ENCODE measurements at regions not wholly inside any gene's neighbourhood (a gene's known extent, or its start where the extent isn't known, plus 50 kb on each side); places are given as distances from the start of the nearest gene placed in this dataset.

GRCh38 chr4:24032371-24032989, 142.6 kb upstream of the PPARGC1A start:
- no peak overlapping the region for H3K4me3 ChIP-seq (ENCODE audit: low read depth, low read length)
- no peak overlapping the region for H3K9ac ChIP-seq (ENCODE audit: low read length)
- H3K27me3 ChIP-seq (ENCODE audit: control insufficient read depth, insufficient read depth, low read length), result no peaks in the 10 kb centered on the region
- no peak overlapping the region for H3K27ac ChIP-seq (ENCODE audit: low read depth, low read length)
- no peaks in the 10 kb centered on the region for H3K9me3 ChIP-seq (ENCODE audit: control insufficient read depth, insufficient read depth, low read depth, low read length)
- H3K4me1 ChIP-seq (ENCODE audit: control insufficient read depth, insufficient read depth, low read length), result peaks cover 12% of the 10 kb centered on the region
- H3K36me3 ChIP-seq (ENCODE audit: control insufficient read depth, insufficient read depth, low read length), result no peaks in the 10 kb centered on the region

- Histone ChIP-seq H3K27ac (ENCODE audit: low read depth, low read length) (no peak overlapping the region), H3K4me3 (ENCODE audit: low read depth, low read length) (no peak overlapping the region), H3K36me3 (ENCODE audit: control insufficient read depth, insufficient read depth, low read length) (no peaks in the 10 kb centered on the region), H3K27me3 (ENCODE audit: control insufficient read depth, insufficient read depth, low read length) (no peaks in the 10 kb centered on the region), H3K9ac (ENCODE audit: low read length) (no peak overlapping the region), H3K4me1 (ENCODE audit: control insufficient read depth, insufficient read depth, low read length) (peaks cover 12% of the 10 kb centered on the region), H3K9me3 (ENCODE audit: control insufficient read depth, insufficient read depth, low read depth, low read length) (no peaks in the 10 kb centered on the region)
These were observed 136.7 kb upstream of the PPARGC1A start for GRCh38 chr4:24026596-24026995.

GRCh38 chr4:24024605-24025004, 134.8 kb upstream of the PPARGC1A start:
- Histone ChIP-seq H3K9me3 (ENCODE audit: control insufficient read depth, insufficient read depth, low read depth, low read length) (no peaks in the 10 kb centered on the region), H3K4me1 (ENCODE audit: control insufficient read depth, insufficient read depth, low read length) (no peaks in the 10 kb centered on the region), H3K9ac (ENCODE audit: low read length) (no peak overlapping the region), H3K4me3 (ENCODE audit: low read depth, low read length) (no peak overlapping the region), H3K36me3 (ENCODE audit: control insufficient read depth, insufficient read depth, low read length) (no peaks in the 10 kb centered on the region), H3K27me3 (ENCODE audit: control insufficient read depth, insufficient read depth, low read length) (0 out of 2 replicates have a peak, but pooled peaks cover 4% of the 10 kb centered on the region), H3K27ac (ENCODE audit: low read depth, low read length) (no peak overlapping the region)

DNA sequence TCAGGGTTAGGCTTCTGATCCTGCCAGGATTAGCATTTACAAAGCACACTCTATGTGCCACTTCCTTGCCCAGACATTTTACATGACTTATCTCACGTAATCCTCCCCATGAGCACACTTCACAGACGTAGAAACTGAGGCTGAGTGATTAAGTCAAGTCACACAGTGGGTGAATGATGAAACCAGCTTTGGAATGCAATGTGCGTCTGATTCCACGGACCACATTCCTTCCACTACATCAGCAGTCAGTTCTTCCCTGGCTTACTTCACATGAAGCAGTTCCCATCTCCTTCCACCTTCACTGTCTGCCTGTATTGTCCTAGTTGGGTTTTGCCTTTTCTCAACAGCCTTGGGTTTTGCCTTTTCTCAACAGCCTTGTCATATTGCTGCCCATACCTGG, 134.3 kb upstream of the PPARGC1A start:
- no peaks in the 10 kb centered on the region for H3K36me3 ChIP-seq (ENCODE audit: control insufficient read depth, insufficient read depth, low read length)
- no peaks in the 10 kb centered on the region for H3K9me3 ChIP-seq (ENCODE audit: control insufficient read depth, insufficient read depth, low read depth, low read length)
- H3K27ac ChIP-seq (ENCODE audit: low read depth, low read length), result no peak overlapping the region
- H3K9ac ChIP-seq (ENCODE audit: low read length), result no peak overlapping the region
- 0 out of 2 replicates have a peak, but pooled peaks cover 4% of the 10 kb centered on the region for H3K27me3 ChIP-seq (ENCODE audit: control insufficient read depth, insufficient read depth, low read length)
- no peaks in the 10 kb centered on the region for H3K4me1 ChIP-seq (ENCODE audit: control insufficient read depth, insufficient read depth, low read length)
- H3K4me3 ChIP-seq (ENCODE audit: low read depth, low read length), result no peak overlapping the region

DNA sequence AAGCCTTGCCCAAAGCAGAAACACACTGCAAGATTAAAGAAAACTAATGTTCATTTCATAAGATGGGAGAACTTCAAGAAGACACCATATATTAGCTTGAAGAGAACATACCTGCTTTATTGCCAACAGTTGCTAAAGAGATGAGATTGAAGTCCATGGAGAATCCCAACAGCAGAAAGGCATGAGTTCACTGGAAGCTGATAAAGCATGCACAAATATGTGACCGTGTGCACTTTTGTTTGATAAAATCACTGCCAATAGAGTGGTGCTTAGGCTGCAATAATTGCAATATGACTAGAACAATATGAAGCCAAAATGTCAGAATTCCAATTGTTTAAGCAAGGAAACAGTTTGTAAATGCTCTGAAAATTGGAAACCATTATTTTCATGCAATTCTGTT, 125.9 kb upstream of the PPARGC1A start:
- 0 out of 2 replicates have a peak, but pooled peaks cover 1% of the 10 kb centered on the region for H3K27me3 ChIP-seq (ENCODE audit: control insufficient read depth, insufficient read depth, low read length)
- no peak overlapping the region for H3K9ac ChIP-seq (ENCODE audit: low read length)
- H3K4me1 ChIP-seq (ENCODE audit: control insufficient read depth, insufficient read depth, low read length), result peaks cover 8% of the 10 kb centered on the region

GRCh38 chr4:24013668-24014422, 124.0 kb upstream of the PPARGC1A start:
- Histone ChIP-seq H3K4me1 (ENCODE audit: control insufficient read depth, insufficient read depth, low read length) (peaks cover 23% of the 10 kb centered on the region), H3K9ac (ENCODE audit: low read length) (no peak overlapping the region), H3K36me3 (ENCODE audit: control insufficient read depth, insufficient read depth, low read length) (no peaks in the 10 kb centered on the region), H3K9me3 (ENCODE audit: control insufficient read depth, insufficient read depth, low read depth, low read length) (no peaks in the 10 kb centered on the region), H3K27ac (ENCODE audit: low read depth, low read length) (no peak overlapping the region), H3K27me3 (ENCODE audit: control insufficient read depth, insufficient read depth, low read length) (no peaks in the 10 kb centered on the region), H3K4me3 (ENCODE audit: low read depth, low read length) (no peak overlapping the region)

More for the DNA sequence above, 125.9 kb upstream of the PPARGC1A start:
- Histone ChIP-seq H3K9me3 (ENCODE audit: control insufficient read depth, insufficient read depth, low read depth, low read length) (no peaks in the 10 kb centered on the region), H3K4me3 (ENCODE audit: low read depth, low read length) (no peak overlapping the region), H3K36me3 (ENCODE audit: control insufficient read depth, insufficient read depth, low read length) (no peaks in the 10 kb centered on the region), H3K27ac (ENCODE audit: low read depth, low read length) (no peak overlapping the region)

DNA sequence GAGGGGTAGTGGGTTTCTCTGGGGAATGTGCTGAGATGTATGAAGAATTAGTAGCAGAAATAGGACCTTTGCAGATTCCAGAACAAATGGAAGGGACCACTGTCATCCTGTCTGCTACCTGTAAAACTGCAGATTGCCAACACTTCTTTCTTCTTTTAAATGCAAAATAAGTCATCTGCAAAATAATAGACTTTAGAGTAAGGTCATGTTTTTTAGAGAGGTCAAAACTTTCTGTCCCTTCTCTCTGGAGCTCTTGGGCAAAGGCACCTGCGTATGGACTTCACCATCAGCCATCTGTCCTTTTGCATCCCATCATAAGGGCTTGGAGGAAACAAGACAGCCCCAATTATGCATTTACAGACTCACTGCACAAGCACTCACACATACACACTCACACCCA, 121.1 kb upstream of the PPARGC1A start:
- Histone ChIP-seq H3K27me3 (ENCODE audit: control insufficient read depth, insufficient read depth, low read length) (no peaks in the 10 kb centered on the region), H3K27ac (ENCODE audit: low read depth, low read length) (no peak overlapping the region), H3K4me1 (ENCODE audit: control insufficient read depth, insufficient read depth, low read length) (peaks cover 25% of the 10 kb centered on the region), H3K36me3 (ENCODE audit: control insufficient read depth, insufficient read depth, low read length) (no peaks in the 10 kb centered on the region), H3K4me3 (ENCODE audit: low read depth, low read length) (peak overlapping the region; percentile 30; the same call in 1 of the 2 replicates), H3K9ac (ENCODE audit: low read length) (no peak overlapping the region), H3K9me3 (ENCODE audit: control insufficient read depth, insufficient read depth, low read depth, low read length) (no peaks in the 10 kb centered on the region)

- no peak overlapping the region for H3K9ac ChIP-seq (ENCODE audit: low read length)
- no peaks in the 10 kb centered on the region for H3K36me3 ChIP-seq (ENCODE audit: control insufficient read depth, insufficient read depth, low read length)
- H3K4me3 ChIP-seq (ENCODE audit: low read depth, low read length), result peak overlapping the region; percentile 30; the same call in 1 of the 2 replicates
- H3K27ac ChIP-seq (ENCODE audit: low read depth, low read length), result no peak overlapping the region
- H3K4me1 ChIP-seq (ENCODE audit: control insufficient read depth, insufficient read depth, low read length), result peaks cover 25% of the 10 kb centered on the region
- H3K27me3 ChIP-seq (ENCODE audit: control insufficient read depth, insufficient read depth, low read length), result no peaks in the 10 kb centered on the region
- no peaks in the 10 kb centered on the region for H3K9me3 ChIP-seq (ENCODE audit: control insufficient read depth, insufficient read depth, low read depth, low read length)
These were observed 120.7 kb upstream of the PPARGC1A start for GRCh38 chr4:24010573-24010972.

GRCh38 chr4:24007860-24008261, 118.0 kb upstream of the PPARGC1A start:
- Histone ChIP-seq H3K36me3 (ENCODE audit: control insufficient read depth, insufficient read depth, low read length) (no peaks in the 10 kb centered on the region), H3K27me3 (ENCODE audit: control insufficient read depth, insufficient read depth, low read length) (no peaks in the 10 kb centered on the region)

GRCh38 chr4:24006269-24006668, 116.4 kb upstream of the PPARGC1A start:
- Histone ChIP-seq H3K9ac (ENCODE audit: low read length) (no peak overlapping the region), H3K9me3 (ENCODE audit: control insufficient read depth, insufficient read depth, low read depth, low read length) (no peaks in the 10 kb centered on the region), H3K4me1 (ENCODE audit: control insufficient read depth, insufficient read depth, low read length) (peaks cover 41% of the 10 kb centered on the region), H3K36me3 (ENCODE audit: control insufficient read depth, insufficient read depth, low read length) (no peaks in the 10 kb centered on the region), H3K4me3 (ENCODE audit: low read depth, low read length) (no peak overlapping the region), H3K27ac (ENCODE audit: low read depth, low read length) (no peak overlapping the region), H3K27me3 (ENCODE audit: control insufficient read depth, insufficient read depth, low read length) (no peaks in the 10 kb centered on the region)

More at GRCh38 chr4:24007860-24008261, 118.0 kb upstream of the PPARGC1A start:
- H3K4me3 ChIP-seq (ENCODE audit: low read depth, low read length), result no peak overlapping the region
- H3K9me3 ChIP-seq (ENCODE audit: control insufficient read depth, insufficient read depth, low read depth, low read length), result no peaks in the 10 kb centered on the region
- H3K9ac ChIP-seq (ENCODE audit: low read length), result no peak overlapping the region
- no peak overlapping the region for H3K27ac ChIP-seq (ENCODE audit: low read depth, low read length)
- H3K4me1 ChIP-seq (ENCODE audit: control insufficient read depth, insufficient read depth, low read length), result peaks cover 36% of the 10 kb centered on the region

- Histone ChIP-seq H3K4me3 (ENCODE audit: low read depth, low read length) (no peak overlapping the region), H3K4me1 (ENCODE audit: control insufficient read depth, insufficient read depth, low read length) (peaks cover 27% of the 10 kb centered on the region), H3K27ac (ENCODE audit: low read depth, low read length) (no peak overlapping the region), H3K27me3 (ENCODE audit: control insufficient read depth, insufficient read depth, low read length) (no peaks in the 10 kb centered on the region), H3K36me3 (ENCODE audit: control insufficient read depth, insufficient read depth, low read length) (no peaks in the 10 kb centered on the region), H3K9ac (ENCODE audit: low read length) (no peak overlapping the region), H3K9me3 (ENCODE audit: control insufficient read depth, insufficient read depth, low read depth, low read length) (no peaks in the 10 kb centered on the region)
These were observed 114.1 kb upstream of the PPARGC1A start for GRCh38 chr4:24003926-24004325.

Data from HUES6 (cell line).